IPS DF 6.9 (cell line): ENCODE measurements at regions not wholly inside any gene's neighbourhood (a gene's known extent, or its start where the extent isn't known, plus 50 kb on each side); places are given as distances from the start of the nearest gene placed in this dataset.
A peak's percentile ranks its signal among the peaks of the same experiment; 100 is the strongest.
"Not testable (repeated sequence)": the region's sequence is repeated elsewhere in the genome, so short reads cannot be mapped to it uniquely, and the experiment has no call there.

Experiments
- DNase-seq: peaks from one replicate; pipeline ENCODE4 v3.0.0-alpha.2; 2013; ENCODE audit warnings: low read depth, low spot score
- H3K27ac ChIP-seq: one replicate; pipeline ENCODE4 v1.5.1; 2013; ENCODE audit warnings: low read length, control low read depth
- H3K27me3 ChIP-seq: 2 replicates; pipeline ENCODE4 v1.6.1; 2013; ENCODE audit warnings: mild to moderate bottlenecking, low read length; ENCODE audit not compliant: control insufficient read depth, insufficient read depth
- H3K36me3 ChIP-seq: 2 replicates; pipeline ENCODE4 v1.6.1; 2013; ENCODE audit warnings: low read length; ENCODE audit not compliant: control insufficient read depth, insufficient read depth
- H3K4me1 ChIP-seq: 2 replicates; pipeline ENCODE4 v1.6.1; 2013; ENCODE audit warnings: low read length; ENCODE audit not compliant: control insufficient read depth, insufficient read depth
- H3K4me3 ChIP-seq: 2 replicates; pipeline ENCODE4 v1.5.1; 2013; ENCODE audit warnings: mild to moderate bottlenecking, low read length
- H3K9me3 ChIP-seq: 2 replicates; pipeline ENCODE4 v1.6.1; 2013; ENCODE audit warnings: low read length, inconsistent platforms; ENCODE audit not compliant: control insufficient read depth, insufficient read depth
- WGBS: extraction: QIAGEN DNeasy Blood & Tissue Kit; methylation state at CpG from one replicate; pipeline ENCODE4 v1.1.7; 2013; ENCODE audit warnings: mixed read lengths, missing lambda C conversion rate; ENCODE audit not compliant: insufficient read length, insufficient coverage; 5-methylcytosine and 5-hydroxymethylcytosine counted together

- Histone ChIP-seq H3K4me1 (no peaks in the 10 kb centered on the region), H3K36me3 (no peaks in the 10 kb centered on the region), H3K9me3 (no peaks in the 10 kb centered on the region), H3K4me3 (no peak overlapping the region), H3K27me3 (no peaks in the 10 kb centered on the region), H3K27ac (no peak overlapping the region)
- DNase-seq: no peak
- no CpG with 5 or more reads among the region's 3 CpGs for WGBS
Observed at GRCh38 chr7:104264285-104264684, 56.5 kb upstream of the ORC5 start.

DNA sequence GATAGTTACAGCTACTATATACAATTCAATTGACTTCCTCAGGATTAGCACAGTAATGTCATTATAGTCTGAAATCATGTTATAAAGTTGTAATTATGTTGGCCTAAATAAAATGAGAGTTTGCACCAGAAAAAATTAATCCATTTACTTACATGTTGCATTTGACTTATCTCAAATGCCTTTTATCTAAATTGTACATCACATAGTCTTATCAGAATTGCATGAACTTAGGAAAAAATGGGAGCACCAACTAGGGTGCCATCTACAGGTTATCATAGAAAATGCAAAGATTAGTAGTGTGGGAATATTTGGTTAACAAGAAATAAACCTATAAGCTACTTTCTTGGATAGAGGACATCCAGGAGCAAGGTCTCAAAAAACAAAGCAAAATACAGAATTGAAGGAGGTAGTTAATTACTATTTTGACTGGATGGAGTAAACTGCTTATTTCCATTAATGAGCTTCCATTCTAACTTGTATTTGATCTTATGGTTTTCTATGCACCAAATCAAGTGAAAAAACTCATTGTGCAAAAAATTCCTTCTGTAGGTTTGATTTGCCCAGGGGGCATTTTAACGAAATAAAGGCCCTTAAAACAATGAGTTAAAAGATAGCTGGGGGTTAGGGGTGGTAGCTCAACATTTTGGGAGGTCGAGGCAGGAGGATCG lies 60.0 kb upstream of the ORC5 start:
- H3K27ac ChIP-seq: no peak overlapping the region
- H3K4me1 ChIP-seq: no peaks in the 10 kb centered on the region
- H3K9me3 ChIP-seq: no peaks in the 10 kb centered on the region
- H3K27me3 ChIP-seq: no peaks in the 10 kb centered on the region
- no CpG with 5 or more reads among the region's 3 CpGs for WGBS
- H3K4me3 ChIP-seq: no peak overlapping the region
- no peaks in the 10 kb centered on the region for H3K36me3 ChIP-seq
- DNase-seq: no peak

GRCh38 chr7:104271948-104272347 lies 56.5 kb upstream of the LHFPL3 start:
- no peaks in the 10 kb centered on the region for H3K36me3 ChIP-seq
- no CpG with 5 or more reads among the region's 2 CpGs for WGBS
- H3K9me3 ChIP-seq: no peaks in the 10 kb centered on the region
- no peak for DNase-seq
- no peak overlapping the region for H3K4me3 ChIP-seq
- no peaks in the 10 kb centered on the region for H3K27me3 ChIP-seq
- no peak overlapping the region for H3K27ac ChIP-seq
- no peaks in the 10 kb centered on the region for H3K4me1 ChIP-seq

DNA sequence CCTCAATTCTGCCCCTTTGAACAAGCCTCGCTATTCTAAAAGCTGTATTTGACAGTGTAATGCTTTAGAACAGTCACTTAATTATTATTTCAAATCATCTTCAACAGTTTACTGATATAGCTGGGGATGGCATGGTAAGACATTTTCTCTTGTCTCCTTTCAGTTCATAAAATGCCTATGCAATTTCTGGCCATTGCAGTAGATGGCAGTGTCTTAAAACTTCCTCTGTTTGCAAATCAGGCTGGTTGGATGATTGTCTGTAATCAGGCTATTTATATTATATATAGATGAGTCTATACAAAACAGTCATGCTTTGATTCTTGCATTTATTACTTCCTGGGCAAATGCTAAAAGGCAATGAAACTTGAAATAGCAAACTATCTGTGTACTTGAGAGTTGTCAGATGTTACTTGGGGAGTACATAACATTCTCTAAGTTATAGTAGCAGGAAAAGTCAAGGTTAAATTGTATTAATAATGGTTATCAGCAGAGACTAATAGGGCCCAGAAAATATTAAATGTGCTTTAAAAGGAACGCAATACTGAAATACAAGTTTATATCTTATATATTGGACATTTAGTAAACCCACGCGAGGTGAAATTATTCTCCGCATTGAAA lies 55.5 kb upstream of the LHFPL3 start:
- no CpG with 5 or more reads among the region's 5 CpGs for WGBS

GRCh38 chr7:104275900-104276299 lies 52.5 kb upstream of the LHFPL3 start:
- no peak for DNase-seq
- H3K27ac ChIP-seq: no peak overlapping the region
- whole genome bisulfite sequencing: no CpG with 5 or more reads among the region's 3 CpGs

More for the DNA sequence above, 55.5 kb upstream of the LHFPL3 start:
- no peaks in the 10 kb centered on the region for H3K9me3 ChIP-seq
- DNase-seq: peak; percentile 2
- no peak overlapping the region for H3K27ac ChIP-seq
- H3K4me3 ChIP-seq: no peak overlapping the region
- no peaks in the 10 kb centered on the region for H3K4me1 ChIP-seq
- no peaks in the 10 kb centered on the region for H3K36me3 ChIP-seq
- H3K27me3 ChIP-seq: no peaks in the 10 kb centered on the region

DNA sequence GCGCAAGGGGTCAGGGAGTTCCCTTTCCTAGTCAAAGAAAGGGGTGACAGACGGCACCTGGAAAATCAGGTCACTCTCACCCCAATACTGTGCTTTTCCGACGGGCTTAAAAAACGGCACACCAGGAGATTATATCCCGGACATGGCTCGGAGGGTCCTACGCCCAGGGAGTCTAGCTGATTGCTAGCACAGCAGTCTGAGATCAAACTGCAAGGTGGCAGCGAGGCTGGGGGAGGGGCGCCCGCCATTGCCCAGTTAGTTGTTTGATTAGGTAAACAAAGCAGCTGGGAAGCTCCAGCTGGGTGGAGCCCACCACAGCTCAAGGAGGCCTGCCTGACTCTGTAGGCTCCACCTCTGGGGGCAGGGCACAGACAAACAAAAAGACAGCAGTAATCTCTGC lies 51.7 kb upstream of the LHFPL3 start:
- H3K9me3 ChIP-seq, H3K27me3 ChIP-seq, H3K36me3 ChIP-seq, H3K4me3 ChIP-seq, H3K4me1 ChIP-seq, DNase-seq, H3K27ac ChIP-seq: not testable (repeated sequence)
- no CpG with 5 or more reads among the region's 11 CpGs for WGBS

More at GRCh38 chr7:104275900-104276299, 52.5 kb upstream of the LHFPL3 start:
- Histone ChIP-seq H3K4me3 (no peak overlapping the region), H3K36me3 (no peaks in the 10 kb centered on the region), H3K4me1 (no peaks in the 10 kb centered on the region), H3K27me3 (no peaks in the 10 kb centered on the region), H3K9me3 (no peaks in the 10 kb centered on the region)
